HG02798 (cell line): ENCODE measurements at regions not wholly inside any gene's neighbourhood (a gene's known extent, or its start where the extent isn't known, plus 50 kb on each side); places are given as distances from the start of the nearest gene placed in this dataset.

Experiments
- ATAC-seq: cut with Tn5 transposase; IDR thresholded peaks from one replicate; pipeline ENCODE4 v1.9.1; 2021; ENCODE audit warnings: mild to moderate bottlenecking; ENCODE audit not compliant: unreplicated experiment, poor library complexity

- ATAC-seq: no peak
Observed at GRCh38 chr7:49341849-49342248, 417.5 kb downstream of the CDC14C start.

DNA sequence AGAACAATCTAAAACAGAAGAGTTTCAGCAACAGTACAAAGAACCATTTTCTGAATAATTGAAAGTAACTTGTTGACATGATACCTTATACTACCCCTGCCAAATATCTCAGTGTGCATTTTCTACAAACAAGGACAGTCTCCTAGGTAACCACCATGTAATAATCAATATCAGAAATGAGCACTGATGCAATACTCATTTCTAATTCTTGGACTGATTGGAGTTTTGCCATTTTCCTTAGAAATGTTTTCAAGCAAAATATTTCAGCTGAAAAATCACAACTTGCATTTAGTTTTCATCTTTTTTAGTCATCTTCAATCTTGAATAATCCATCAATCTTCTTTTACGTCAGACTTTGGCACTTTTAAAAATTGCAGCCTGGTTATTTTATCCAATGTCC, 420.2 kb downstream of the CDC14C start:
- no peak for ATAC-seq

GRCh38 chr7:49346195-49346899, 422.0 kb downstream of the CDC14C start:
- ATAC-seq: no peak

- no peak for ATAC-seq
Observed at GRCh38 chr7:49367072-49367471, 406.4 kb upstream of the VWC2 start.

DNA sequence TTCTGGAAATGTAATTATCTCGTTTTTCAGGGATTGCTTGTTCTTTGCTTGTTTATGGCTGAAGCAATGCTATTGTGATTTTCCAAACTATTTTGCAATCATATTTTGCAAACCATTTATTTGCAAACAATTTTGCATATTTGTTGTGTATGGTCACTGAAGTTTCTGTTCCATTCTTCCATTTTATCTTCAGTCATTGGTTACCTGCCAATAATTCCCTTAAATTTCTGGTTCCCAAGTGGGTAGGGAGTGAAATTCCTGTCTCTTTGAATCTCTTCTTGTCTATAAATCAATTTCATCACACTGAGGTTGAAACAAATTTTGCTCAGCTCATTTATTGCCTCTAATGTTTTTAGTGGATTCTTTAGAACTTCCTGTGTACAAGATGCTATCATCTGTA, 401.7 kb upstream of the VWC2 start:
- ATAC-seq: no peak

GRCh38 chr7:49376817-49377375, 396.5 kb upstream of the VWC2 start:
- no peak for ATAC-seq

DNA sequence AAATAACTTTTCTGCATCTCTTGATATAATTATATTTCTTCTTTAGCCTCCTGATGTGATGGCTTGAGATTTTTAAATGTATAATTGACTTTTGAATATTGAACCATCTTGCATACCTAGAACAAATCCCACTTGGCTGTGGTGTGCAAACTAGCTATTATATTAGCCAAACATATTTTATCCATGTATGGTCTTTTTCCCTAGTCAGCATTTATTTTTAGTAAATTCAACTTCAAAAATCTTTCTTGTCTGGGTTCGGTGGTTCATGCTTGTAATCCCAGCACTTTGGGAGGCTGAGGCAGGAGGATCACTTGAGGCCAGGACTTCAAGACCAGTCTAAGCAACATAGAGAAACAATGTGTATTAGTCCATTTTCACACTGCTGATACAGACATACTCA, 386.6 kb upstream of the VWC2 start:
- no peak for ATAC-seq

- no peak for ATAC-seq
Observed at GRCh38 chr7:49389871-49390479, 383.5 kb upstream of the VWC2 start.

GRCh38 chr7:49396229-49396628, 377.2 kb upstream of the VWC2 start:
- ATAC-seq: no peak

- ATAC-seq: no peak
Observed at GRCh38 chr7:49397750-49398149, 375.7 kb upstream of the VWC2 start.

- peak; percentile 12 for ATAC-seq
Observed at GRCh38 chr7:49398236-49398635, 375.2 kb upstream of the VWC2 start.

- peak; percentile 47 for ATAC-seq
Observed at GRCh38 chr7:49398746-49399145, 374.7 kb upstream of the VWC2 start.

GRCh38 chr7:49400891-49401550, 372.4 kb upstream of the VWC2 start:
- no peak for ATAC-seq

- ATAC-seq: no peak
Observed at GRCh38 chr7:49403844-49404243, 369.6 kb upstream of the VWC2 start.

- ATAC-seq: no peak
Observed at GRCh38 chr7:49407205-49407604, 366.2 kb upstream of the VWC2 start.

- no peak for ATAC-seq
Observed at GRCh38 chr7:49417034-49417433, 356.4 kb upstream of the VWC2 start.

GRCh38 chr7:49418963-49419362, 354.5 kb upstream of the VWC2 start:
- ATAC-seq: no peak

GRCh38 chr7:49422564-49422963, 350.9 kb upstream of the VWC2 start:
- no peak for ATAC-seq

- ATAC-seq: no peak
Observed at GRCh38 chr7:49424109-49424508, 349.3 kb upstream of the VWC2 start.

DNA sequence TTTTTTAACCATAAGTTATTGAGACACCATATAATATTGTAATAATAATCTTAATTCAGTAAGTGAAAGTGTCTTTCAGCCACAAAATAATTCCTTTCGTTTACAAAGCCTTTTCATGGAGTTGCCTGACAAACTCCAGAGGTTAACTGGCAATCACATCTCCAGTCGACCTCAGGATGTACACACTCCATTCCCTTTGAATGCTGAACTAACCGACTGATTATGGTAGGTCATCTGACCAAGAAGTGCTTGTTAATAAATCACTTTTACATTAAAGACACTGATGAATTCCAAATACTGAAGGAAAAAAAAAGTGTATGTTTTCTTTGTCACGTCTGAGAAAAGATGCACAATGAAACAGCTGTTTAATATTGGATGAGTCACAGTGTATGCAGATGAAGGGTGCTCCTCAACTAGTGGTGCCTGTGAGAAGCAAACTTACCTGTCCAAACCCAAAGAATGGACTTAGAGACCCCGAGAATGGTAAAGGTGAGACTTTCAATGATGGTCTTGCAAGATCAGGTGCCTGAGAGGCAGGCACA, 348.1 kb upstream of the VWC2 start:
- ATAC-seq: no peak

DNA sequence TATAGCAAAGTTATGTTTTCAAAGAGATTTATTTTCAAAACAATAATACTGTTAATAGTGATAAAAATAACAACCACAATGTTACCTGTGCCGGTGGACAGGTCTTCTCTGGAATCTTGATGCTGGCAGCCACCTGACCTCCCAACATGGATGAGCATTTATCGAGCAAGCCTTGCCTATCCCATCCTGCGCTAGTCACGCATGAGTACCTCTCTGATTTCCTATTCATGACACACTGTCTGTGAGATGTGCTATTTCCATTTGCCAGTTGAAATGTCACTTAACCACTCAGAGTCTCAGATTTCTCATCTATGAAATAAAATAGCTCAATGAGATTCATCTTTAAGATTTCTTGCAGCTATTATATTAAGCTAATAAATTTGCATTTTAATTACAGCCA, 341.2 kb upstream of the VWC2 start:
- ATAC-seq: no peak
